NCI-H1417 (cell line): ENCODE measurements at regions not wholly inside any gene's neighbourhood (a gene's known extent, or its start where the extent isn't known, plus 50 kb on each side); places are given as distances from the start of the nearest gene placed in this dataset.
"Not testable (repeated sequence)": the region's sequence is repeated elsewhere in the genome, so short reads cannot be mapped to it uniquely, and the experiment has no call there.

Experiments
- DNase-seq, 3 experiments: peaks; one replicate each; lab custom pipeline; 2025; lab: John Stamatoyannopoulos, UW

- no peak for DNase-seq
These were observed 115.0 kb downstream of the DACT1 start for GRCh38 chr14:58752771-58753201.

DNA sequence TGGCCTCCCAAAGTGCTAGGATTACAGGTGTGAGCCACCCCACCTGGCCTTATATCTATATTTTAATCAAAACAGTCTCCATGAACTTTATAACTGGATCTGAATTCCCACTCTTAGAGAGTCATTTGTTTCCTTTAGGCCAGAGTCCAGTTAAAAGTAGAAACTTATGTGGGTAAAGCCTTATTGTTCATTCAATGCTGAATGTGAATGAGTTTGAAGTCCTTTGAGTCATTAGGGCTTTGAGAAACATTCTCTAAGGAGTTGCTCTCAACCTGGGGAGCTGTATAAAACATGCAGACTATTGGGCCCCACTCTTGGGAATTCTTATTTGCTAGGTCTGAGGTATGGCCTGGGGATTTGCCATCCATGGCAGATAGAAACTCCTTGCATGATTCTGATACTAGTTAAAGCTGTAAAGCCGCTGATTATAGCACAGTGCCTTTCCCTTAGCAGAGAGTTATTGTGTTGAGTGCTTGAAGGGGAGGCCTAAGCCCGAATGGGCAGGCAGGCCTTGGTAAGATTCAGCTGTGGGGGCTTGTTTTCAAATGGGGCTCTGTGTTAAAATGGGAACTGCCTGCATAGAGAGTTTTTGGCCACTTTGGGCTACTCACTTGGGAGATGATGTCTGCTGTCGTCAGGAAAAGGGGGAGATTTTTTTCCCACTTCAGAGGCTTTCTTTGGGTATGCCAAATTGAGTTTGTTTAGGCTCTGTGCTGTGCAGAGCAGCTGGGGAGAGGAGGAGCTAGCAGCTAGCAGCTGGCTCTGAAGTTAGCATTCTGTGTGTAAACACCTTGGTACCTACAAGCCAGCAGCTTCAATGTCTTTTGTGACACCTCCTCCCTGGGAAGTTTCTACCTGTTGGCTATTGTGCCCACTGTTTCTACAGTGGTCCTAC, 117.5 kb downstream of the DACT1 start:
- peak; percentile 62 to 74 (median 67) for DNase-seq

- peak in 2 of 3 experiments; percentile 22 to 24 for DNase-seq
These were observed 122.4 kb downstream of the DACT1 start for GRCh38 chr14:58760121-58760520.

DNA sequence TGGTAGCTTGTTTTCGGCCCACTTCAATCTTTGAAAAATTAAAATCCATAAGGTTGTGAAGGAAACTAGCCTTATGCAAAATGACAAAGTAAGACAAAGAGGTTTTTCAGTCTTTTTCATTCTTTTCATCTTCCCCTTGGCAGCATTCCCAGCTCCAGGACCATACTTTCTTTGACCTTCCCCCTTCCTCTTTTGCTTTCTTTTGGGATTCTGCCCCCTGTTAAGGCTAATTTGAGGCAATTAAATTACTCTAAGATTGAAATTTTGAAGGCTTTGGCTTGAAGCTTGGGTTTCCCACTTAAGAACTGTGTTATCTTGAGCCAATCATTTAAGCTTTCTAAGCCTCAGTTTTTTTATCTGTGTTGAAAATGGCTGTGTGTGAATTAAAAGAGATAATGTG, 124.9 kb downstream of the DACT1 start:
- DNase-seq, result no peak

DNA sequence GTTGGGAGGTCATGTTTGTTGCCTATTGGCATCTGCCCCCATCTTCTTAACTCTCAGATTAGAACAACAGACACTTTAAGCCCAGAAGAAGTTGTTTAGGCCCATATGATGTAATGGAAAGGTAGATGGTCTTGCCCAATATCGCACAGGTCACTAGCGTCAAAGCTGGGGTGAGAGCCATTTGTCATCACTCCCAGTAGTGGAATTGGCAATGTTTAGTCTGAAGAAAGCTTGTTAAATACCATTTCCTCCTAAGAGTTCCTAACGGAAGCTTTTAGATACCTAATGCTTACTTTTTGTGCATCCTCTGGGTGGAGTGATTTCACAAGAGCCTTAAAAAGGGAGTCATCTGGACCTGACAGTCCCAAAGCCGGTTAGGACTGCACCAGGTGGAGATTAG, 125.4 kb downstream of the DACT1 start:
- DNase-seq, result no peak

DNA sequence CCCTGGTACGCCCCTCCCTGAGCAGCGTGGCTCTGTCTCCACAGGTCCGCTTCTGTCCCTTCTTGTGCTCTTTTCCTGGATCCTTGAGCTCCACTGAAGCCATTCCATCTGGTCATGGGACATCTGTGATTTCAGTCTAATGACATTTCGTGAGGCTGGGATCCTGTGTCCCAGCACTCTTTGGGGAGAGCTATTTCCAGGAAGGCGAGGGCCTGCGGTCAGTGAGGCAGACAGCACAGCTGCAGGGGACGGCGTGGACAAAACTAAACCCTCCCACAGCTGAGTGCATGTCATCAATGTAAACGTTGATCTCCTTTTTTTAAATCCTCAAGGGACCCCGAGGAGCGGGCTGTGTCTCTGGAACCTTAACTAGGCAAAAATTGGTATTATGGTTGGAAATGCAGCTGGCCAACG, 127.7 kb downstream of the DACT1 start:
- DNase-seq, result peak in 1 of 3 experiments; percentile 6

GRCh38 chr14:58765843-58766242, 128.1 kb downstream of the DACT1 start:
- no peak for DNase-seq

DNA sequence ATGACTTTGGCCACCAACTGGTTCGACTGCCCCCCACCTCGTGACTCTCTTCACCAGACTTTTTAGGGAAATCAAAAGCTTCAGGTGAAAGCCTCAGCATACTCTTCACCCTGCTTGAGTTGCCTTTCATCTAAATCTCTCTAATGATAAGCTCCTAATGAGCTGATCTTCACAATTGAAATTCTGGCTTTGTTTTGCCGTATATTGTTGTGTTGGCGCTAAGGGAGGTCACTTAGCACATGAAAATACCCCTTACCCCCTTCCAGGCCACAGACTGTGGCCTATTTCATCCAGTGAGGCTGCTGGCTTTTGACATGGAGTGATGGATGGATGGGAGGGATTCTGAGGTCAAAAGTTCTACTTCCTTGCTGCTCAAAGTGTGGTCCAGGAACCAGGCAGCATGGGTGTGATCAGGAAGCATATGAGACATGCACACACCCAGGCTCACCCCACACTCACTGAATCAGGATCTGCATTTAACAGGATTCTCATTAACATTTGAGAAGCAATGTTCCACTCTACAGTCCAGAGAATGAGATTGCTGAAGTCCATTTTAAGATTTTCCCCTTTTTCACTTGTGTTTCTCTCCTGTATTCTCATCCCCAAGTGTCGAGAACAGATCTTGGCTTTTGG, 131.4 kb downstream of the DACT1 start:
- peak in 1 of 3 experiments; percentile 22 for DNase-seq

DNA sequence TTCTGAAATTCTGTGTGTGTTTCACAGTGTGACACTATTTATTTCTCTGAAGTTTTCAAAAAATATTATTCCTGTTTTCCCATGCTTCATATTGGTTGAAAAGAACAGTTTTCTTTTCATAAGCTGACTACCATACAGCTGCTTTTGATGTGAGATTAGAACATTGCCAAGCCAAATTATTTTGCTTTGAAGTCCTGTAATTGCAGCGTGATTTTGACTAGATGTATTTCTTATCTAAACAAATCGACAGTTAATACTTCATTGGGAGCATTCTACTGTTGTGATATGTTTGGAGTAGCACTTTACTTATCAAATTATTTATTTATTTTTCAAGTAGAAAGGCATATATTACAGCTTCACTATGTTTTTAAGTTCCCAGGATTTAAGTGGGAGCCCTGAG, 132.0 kb downstream of the DACT1 start:
- peak in 1 of 3 experiments; percentile 22 for DNase-seq

- DNase-seq, result no peak
These were observed 132.8 kb downstream of the DACT1 start for GRCh38 chr14:58770491-58770982.

DNA sequence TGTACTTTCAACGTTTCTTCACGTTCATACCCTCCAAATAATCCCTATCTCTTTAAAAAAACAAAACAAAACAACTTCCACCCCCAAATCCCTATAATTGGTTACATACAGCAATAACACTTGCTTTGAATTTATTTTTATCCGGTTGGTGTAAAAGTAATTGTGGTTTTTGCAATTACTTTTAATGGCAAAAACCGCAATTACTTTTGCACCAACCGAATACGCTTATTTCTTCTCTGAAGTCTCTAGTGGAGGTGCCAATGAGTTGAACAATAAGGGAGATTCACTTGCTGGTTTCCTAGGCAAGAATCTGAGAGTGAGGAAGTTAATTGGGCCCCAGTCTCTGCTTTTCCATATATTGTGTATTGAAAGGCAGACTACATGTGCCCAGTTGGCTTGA, 133.3 kb downstream of the DACT1 start:
- no peak for DNase-seq

- peak; percentile 50 to 90 (median 54) for DNase-seq
These were observed 134.4 kb downstream of the DACT1 start for GRCh38 chr14:58772116-58772515.

DNA sequence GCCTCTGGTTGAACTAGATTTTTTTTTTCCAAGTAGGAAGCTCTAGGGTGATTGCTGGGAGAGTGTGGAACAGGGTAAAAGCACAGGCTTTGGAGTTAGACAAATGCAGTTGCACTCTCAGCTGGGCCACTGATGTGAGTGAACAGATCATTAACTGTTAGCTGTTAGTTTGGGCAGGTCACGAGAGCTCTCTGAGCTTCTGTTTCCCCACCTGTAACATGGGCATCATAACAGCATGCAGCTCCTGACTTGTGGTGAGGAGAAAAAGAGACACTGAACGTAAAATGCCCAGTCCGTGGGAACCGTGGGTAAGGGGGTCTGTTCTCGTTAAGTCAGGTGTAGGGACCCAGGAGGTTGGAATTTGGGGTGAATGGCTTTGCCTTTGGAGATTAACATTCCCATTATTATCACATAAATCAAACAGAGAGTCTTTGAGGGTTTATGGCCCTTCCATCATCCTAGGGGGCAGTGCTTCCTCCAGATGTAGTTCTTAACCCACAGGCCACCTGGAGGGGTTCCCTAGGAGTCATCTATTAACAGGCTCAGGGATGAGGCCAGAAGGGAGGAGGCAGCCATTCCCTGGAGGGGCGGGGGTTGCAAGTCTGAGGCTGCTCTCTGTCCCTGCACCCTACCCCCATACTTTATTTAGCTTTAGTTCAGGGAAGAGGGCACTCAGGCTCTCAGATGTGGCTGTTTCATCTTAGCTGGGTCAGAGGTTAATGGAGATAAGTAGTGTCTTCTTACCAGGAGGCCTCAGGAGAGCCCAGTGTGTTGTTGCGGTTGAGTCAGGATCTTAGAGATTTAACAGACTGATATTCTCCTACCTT, 135.2 kb downstream of the DACT1 start:
- peak; percentile 55 to 88 (median 79) for DNase-seq

- no peak for DNase-seq
These were observed 136.8 kb downstream of the DACT1 start for GRCh38 chr14:58774531-58774930.

GRCh38 chr14:58775130-58775529, 137.4 kb downstream of the DACT1 start:
- not testable (repeated sequence) for DNase-seq

- DNase-seq, result no peak
These were observed 138.8 kb downstream of the DACT1 start for GRCh38 chr14:58776516-58776915.

- DNase-seq, result peak in 2 of 3 experiments; percentile 49 to 71
These were observed 139.8 kb downstream of the DACT1 start for GRCh38 chr14:58777541-58777979.

DNA sequence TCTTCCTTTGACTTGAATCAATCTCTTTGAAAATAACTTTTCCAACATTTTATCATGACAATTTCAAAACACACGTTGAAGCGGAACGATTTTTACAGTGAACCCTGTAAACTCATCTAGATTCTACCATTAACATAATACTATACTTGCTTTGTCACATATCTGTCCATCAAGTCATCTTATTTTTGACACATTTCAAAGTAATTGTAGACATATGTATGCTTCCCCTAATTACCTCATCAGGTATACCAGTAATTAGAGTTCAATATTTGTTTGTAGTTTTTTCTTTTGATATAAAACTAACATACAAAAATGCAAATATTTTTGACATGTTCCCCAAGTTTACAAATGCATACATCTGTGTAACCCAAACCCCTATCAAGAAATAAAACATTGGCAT, 140.4 kb downstream of the DACT1 start:
- no peak for DNase-seq

DNA sequence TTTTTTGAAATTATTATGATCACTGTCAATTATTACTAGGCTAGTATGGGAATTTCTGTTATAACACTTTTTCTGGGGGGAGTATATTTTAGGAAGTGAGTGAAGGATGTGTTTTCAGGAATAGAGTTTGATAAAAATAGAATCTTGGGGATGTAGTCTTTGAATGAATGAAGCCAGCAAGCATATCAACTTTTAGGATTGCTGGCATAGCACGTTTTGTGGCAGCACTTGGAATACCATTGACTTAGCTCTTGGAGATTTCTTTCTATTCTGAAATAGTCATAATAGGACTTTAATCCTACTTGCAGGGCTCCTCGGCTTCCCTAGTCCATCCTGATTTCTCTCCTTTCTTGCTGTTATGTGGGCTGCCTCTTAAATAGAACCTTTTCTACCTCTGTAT, 141.6 kb downstream of the DACT1 start:
- no peak for DNase-seq

DNA sequence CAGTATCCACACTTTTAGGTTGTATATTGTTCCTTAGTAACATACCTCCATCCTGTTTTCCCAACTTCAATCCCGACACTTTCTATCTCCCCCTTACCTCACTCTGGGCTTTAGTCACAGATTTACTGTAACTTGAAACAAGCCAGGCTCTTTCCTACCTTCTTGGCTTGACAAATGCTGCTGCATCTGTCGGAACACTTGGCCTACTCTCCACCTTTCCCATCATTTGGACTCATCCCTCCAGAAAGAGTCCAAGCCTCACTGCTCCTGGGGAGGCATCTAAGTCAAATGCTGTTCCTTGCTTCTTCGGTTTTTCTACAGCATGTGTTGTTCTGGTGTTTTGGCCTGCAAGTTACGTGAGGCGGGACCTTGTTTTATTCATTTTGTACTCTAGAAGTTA, 142.4 kb downstream of the DACT1 start:
- DNase-seq, result no peak

DNA sequence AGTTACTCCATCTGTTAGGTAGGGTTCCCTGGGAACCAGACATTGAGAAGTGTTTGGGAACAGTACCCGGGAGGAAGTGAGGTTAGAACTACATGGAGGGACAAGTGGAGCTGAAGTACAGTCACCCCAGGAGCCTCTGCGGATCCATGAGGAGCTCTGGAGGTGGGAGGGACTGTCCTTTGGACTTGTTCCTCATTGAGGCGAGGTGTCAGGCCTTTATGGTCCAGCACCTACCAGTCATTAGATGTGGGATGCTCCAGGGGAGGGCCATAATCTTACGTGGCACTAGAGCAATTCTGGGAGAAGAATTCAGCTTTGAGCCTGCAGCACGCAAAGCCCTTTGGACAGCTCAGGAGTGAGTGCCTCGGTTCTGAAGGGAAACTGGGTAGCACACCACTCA, 142.8 kb downstream of the DACT1 start:
- no peak for DNase-seq

- peak in 1 of 3 experiments; percentile 48 for DNase-seq
These were observed 144.2 kb downstream of the DACT1 start for GRCh38 chr14:58782011-58782410.
